Neural crest cell (in vitro differentiated cells): ENCODE measurements at regions not wholly inside any gene's neighbourhood (a gene's known extent, or its start where the extent isn't known, plus 50 kb on each side); places are given as distances from the start of the nearest gene placed in this dataset.

Source experiments
- DNase-seq: peaks from one replicate; pipeline ENCODE4 v3.0.0; 2021; ENCODE audit warnings: low read depth, mixed read lengths, low spot score
- H3K27ac Mint-ChIP-seq: one replicate; pipeline ENCODE4 v1.8.0; 2021; ENCODE audit warnings: mild to moderate bottlenecking, mixed read lengths; ENCODE audit not compliant: unreplicated experiment
- H3K27me3 Mint-ChIP-seq: 2 replicates; pipeline ENCODE4 v1.8.0; 2021; ENCODE audit warnings: low read depth, mild to moderate bottlenecking, mixed read lengths
- H3K36me3 Mint-ChIP-seq: 2 replicates; pipeline ENCODE4 v1.8.0; 2021; ENCODE audit warnings: low read depth, mild to moderate bottlenecking, mixed read lengths
- H3K4me1 Mint-ChIP-seq: 2 replicates; pipeline ENCODE4 v1.8.0; 2021; ENCODE audit warnings: mixed read lengths
- H3K4me3 Mint-ChIP-seq: one replicate; pipeline ENCODE4 v1.8.0; 2021; ENCODE audit warnings: mild to moderate bottlenecking, mixed read lengths
- H3K9me3 Mint-ChIP-seq: 2 replicates; pipeline ENCODE4 v1.8.0; 2021; ENCODE audit warnings: mixed read lengths
- TF ChIP-seq, protein P1 (sequence below): fragments of 200-600 bp; sonication (generic); conservative IDR thresholded peaks from 2 replicates; pipeline ENCODE4 v1.5.0; 2021; ENCODE audit warnings: antibody characterized with exemption, mild to moderate bottlenecking

DNA sequence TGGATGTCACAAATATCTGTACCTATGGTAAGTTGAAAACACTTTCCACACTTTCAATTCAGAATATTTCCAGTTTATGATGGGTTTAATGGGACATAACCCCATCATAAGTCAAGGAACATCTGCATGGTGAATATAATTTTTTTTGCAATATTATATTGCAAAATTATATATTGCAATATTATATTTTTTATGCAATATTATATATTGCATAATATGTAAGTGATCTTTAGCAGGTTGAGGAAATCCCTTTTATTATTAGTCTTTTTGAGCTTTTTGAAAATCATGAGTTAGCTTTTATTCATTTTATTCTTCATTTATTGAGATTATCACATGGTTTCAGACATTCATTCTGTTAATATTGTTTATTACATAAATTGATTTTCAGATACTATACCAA lies 342.2 kb upstream of the GALNT5 start:
- H3K4me1 Mint-ChIP-seq: peaks cover 11% of the 10 kb centered on the region
- peaks cover 6% of the 10 kb centered on the region for H3K36me3 Mint-ChIP-seq
- TF ChIP-seq, protein P1, sequence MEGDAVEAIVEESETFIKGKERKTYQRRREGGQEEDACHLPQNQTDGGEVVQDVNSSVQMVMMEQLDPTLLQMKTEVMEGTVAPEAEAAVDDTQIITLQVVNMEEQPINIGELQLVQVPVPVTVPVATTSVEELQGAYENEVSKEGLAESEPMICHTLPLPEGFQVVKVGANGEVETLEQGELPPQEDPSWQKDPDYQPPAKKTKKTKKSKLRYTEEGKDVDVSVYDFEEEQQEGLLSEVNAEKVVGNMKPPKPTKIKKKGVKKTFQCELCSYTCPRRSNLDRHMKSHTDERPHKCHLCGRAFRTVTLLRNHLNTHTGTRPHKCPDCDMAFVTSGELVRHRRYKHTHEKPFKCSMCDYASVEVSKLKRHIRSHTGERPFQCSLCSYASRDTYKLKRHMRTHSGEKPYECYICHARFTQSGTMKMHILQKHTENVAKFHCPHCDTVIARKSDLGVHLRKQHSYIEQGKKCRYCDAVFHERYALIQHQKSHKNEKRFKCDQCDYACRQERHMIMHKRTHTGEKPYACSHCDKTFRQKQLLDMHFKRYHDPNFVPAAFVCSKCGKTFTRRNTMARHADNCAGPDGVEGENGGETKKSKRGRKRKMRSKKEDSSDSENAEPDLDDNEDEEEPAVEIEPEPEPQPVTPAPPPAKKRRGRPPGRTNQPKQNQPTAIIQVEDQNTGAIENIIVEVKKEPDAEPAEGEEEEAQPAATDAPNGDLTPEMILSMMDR: no peak
- no peak overlapping the region for H3K4me3 Mint-ChIP-seq
- H3K9me3 Mint-ChIP-seq: peaks cover 11% of the 10 kb centered on the region
- no peaks in the 10 kb centered on the region for H3K27me3 Mint-ChIP-seq
- no peak for DNase-seq
- no peak overlapping the region for H3K27ac Mint-ChIP-seq

DNA sequence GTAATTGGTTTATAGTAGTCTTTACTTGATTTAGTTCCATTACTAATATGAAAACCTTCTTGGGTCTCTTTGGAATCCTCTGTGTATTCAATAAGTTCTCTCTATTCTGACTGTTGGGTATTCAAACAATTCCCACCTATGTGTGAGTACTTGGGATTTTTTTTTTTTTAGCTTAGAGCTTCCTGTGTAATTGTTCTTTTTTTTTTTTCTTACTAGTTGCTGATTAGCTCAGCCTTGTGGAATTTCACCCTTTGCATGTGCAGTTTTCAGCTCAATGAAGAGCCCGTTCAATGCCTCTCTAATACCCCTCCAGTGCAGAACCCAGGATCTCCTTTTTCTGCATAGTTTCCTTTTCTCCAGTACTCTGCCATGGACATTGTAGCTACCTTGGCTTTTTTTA lies 339.1 kb upstream of the GALNT5 start:
- Mint-ChIP-seq H3K4me3 (no peak overlapping the region), H3K27me3 (no peaks in the 10 kb centered on the region), H3K36me3 (peaks cover 13% of the 10 kb centered on the region), H3K9me3 (peaks cover 20% of the 10 kb centered on the region), H3K27ac (no peak overlapping the region), H3K4me1 (peaks cover 4% of the 10 kb centered on the region)
- TF ChIP-seq, protein P1: no peak
- DNase-seq: no peak

DNA sequence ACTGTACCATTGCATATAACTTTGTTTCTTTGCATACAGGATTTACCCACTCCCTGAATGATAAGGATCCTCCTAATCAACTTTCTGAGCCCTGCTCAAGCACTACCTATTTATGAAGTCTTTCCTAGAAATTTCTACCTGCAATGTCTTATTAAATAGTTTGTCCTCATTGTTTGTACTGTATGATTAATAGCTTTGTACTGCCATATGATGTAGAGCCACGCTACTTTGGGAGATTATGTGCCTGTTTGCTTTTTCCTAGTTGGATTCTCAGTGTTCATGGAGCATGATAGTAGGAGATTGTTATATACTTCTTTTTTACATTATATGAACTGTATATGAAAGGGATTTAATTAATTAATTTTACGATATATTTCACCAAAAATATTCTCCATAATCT lies 327.1 kb upstream of the GALNT5 start:
- Mint-ChIP-seq H3K36me3 (peaks cover 10% of the 10 kb centered on the region), H3K4me1 (peaks cover under 1% of the 10 kb centered on the region), H3K9me3 (peaks cover 17% of the 10 kb centered on the region), H3K4me3 (no peak overlapping the region), H3K27me3 (no peaks in the 10 kb centered on the region), H3K27ac (no peak overlapping the region)
- DNase-seq: no peak
- TF ChIP-seq, protein P1: no peak

GRCh38 chr2:156933645-156934225 lies 323.8 kb upstream of the GALNT5 start:
- H3K4me1 Mint-ChIP-seq: peaks cover 7% of the 10 kb centered on the region
- TF ChIP-seq, protein P1: no peak
- no peak for DNase-seq
- no peak overlapping the region for H3K4me3 Mint-ChIP-seq
- H3K27me3 Mint-ChIP-seq: no peaks in the 10 kb centered on the region
- peaks cover 3% of the 10 kb centered on the region for H3K36me3 Mint-ChIP-seq
- no peak overlapping the region for H3K27ac Mint-ChIP-seq
- peaks cover 9% of the 10 kb centered on the region for H3K9me3 Mint-ChIP-seq

GRCh38 chr2:156935616-156936015 lies 321.9 kb upstream of the GALNT5 start:
- no peaks in the 10 kb centered on the region for H3K27me3 Mint-ChIP-seq
- peaks cover 7% of the 10 kb centered on the region for H3K4me1 Mint-ChIP-seq
- no peaks in the 10 kb centered on the region for H3K36me3 Mint-ChIP-seq
- no peak overlapping the region for H3K27ac Mint-ChIP-seq
- TF ChIP-seq, protein P1: no peak
- H3K4me3 Mint-ChIP-seq: no peak overlapping the region
- no peak for DNase-seq
- H3K9me3 Mint-ChIP-seq: peaks cover 3% of the 10 kb centered on the region
